Stomach (tissue), 4 donors: ENCODE measurements at regions not wholly inside any gene's neighbourhood (a gene's known extent, or its start where the extent isn't known, plus 50 kb on each side); places are given as distances from the start of the nearest gene placed in this dataset.

ENCODE experiments used
- EP300 ChIP-seq: sonication (generic); formaldehyde crosslinking; IDR thresholded peaks from one replicate; pipeline ENCODE4 v1.6.1; 2017; ENCODE audit warnings: antibody characterized with exemption
- POLR2A ChIP-seq, 4 donors: fragments of 450-650 bp; IDR thresholded peaks; one replicate each; pipeline ENCODE4 v1.6.1; 2016; ENCODE audit warnings: antibody characterized with exemption in 4 of 4, control low read depth in 2 of 4, mild to moderate bottlenecking in 1 of 4, moderate library complexity in 1 of 4
- TF ChIP-seq, protein P1 (sequence below), 7 experiments: fragments of 450-650 bp in 4 of 7; fragments of 200-600 bp in 3 of 7; sonication (generic) in 3 of 7; IDR thresholded peaks; one replicate each; pipeline ENCODE4 v1.5.1; 2016 to 2019; ENCODE audit warnings: antibody characterized with exemption in 7 of 7, control low read depth in 2 of 7, mild to moderate bottlenecking in 1 of 7

DNA sequence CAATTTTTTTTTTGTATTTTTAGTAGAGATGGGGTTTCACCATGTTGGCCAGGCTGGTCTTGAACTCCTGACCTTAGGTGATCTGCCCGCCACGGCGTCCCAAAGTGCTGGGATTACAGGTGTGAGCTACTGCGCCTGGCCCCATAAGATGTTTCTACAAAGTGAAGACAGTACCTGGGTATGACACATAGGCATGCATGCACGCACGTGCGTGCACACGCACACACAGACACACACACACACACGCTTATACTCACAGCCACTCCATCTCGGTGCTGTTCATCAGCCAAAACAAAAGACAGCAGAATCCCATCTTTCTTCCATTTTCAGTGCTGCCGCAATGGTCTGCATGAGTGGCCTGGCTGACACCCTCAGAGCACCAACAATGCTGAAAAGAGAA, 63.9 kb downstream of the VCPKMT start:
- TF ChIP-seq EP300: no peak
- TF ChIP-seq, protein P1, sequence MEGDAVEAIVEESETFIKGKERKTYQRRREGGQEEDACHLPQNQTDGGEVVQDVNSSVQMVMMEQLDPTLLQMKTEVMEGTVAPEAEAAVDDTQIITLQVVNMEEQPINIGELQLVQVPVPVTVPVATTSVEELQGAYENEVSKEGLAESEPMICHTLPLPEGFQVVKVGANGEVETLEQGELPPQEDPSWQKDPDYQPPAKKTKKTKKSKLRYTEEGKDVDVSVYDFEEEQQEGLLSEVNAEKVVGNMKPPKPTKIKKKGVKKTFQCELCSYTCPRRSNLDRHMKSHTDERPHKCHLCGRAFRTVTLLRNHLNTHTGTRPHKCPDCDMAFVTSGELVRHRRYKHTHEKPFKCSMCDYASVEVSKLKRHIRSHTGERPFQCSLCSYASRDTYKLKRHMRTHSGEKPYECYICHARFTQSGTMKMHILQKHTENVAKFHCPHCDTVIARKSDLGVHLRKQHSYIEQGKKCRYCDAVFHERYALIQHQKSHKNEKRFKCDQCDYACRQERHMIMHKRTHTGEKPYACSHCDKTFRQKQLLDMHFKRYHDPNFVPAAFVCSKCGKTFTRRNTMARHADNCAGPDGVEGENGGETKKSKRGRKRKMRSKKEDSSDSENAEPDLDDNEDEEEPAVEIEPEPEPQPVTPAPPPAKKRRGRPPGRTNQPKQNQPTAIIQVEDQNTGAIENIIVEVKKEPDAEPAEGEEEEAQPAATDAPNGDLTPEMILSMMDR (IDR thresholded peaks at IDR 0.05): no peak
- TF ChIP-seq POLR2A (IDR thresholded peaks at IDR 0.05): no peak
